MG63 (cell line): ENCODE measurements at regions not wholly inside any gene's neighbourhood (a gene's known extent, or its start where the extent isn't known, plus 50 kb on each side); places are given as distances from the start of the nearest gene placed in this dataset.
"Not testable (repeated sequence)": the region's sequence is repeated elsewhere in the genome, so short reads cannot be mapped to it uniquely, and the experiment has no call there.

Source experiments
- DNase-seq: peaks from one replicate; pipeline ENCODE4 v3.0.0-alpha.2; 2020
- H3K27me3 ChIP-seq: fragments of 250-450 bp; sonication (Bioruptor Pico); 2 replicates; pipeline ENCODE4 v1.5.1; 2020; ENCODE audit warnings: mild to moderate bottlenecking, moderate library complexity
- H3K36me3 ChIP-seq: fragments of 250-450 bp; sonication (Bioruptor Pico); 2 replicates; pipeline ENCODE4 v1.5.1; 2020; ENCODE audit warnings: mild to moderate bottlenecking, moderate library complexity
- H3K4me3 ChIP-seq: fragments of 250-450 bp; sonication (Bioruptor Pico); 2 replicates; pipeline ENCODE4 v1.5.1; 2020; ENCODE audit warnings: mild to moderate bottlenecking, moderate library complexity
- H3K9me3 ChIP-seq: fragments of 250-450 bp; sonication (Bioruptor Pico); 2 replicates; pipeline ENCODE4 v1.5.1; 2020; ENCODE audit warnings: mild to moderate bottlenecking, moderate library complexity

DNA sequence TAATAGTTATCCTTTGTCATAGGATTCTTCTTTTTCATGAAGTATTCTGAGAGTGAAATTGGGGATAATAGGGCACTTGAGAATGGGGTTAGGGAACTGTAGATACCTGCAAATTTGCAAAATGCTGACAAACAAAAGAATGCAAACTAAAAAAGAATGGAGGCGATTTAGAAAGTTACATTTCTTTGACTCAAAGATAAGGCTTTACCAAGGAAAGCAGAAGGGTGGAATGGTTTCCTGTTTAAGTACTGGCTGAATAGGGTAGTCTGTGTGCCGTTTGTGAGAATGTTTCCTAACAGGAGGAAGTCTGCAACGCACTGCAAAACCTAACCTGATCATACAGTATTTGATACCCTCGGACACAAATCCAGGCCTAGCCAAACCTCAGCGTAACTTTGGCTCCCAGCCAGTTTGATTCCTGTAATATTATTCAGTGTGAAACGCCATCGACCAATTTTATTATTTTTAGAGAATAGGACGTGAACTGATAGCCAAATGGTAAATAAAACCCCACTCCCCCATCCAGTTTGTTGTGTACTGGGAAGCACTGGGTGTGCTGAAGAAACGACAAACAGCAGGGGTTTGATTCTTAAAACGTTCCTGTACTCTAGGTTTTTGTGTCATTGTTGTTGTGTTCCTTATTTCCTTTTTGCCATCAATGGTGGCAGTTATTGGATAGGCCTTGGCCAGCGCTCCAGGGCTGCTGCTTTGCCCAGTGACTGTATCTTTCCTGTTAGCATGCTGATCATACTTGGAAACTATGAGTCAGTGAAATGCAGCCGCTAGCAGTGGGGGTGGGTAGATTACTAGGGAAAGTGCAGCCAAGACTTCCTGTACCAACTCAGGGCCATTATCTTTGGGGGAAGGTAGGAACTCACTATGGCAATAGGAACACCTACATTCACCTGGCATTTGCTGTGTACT, 148.0 kb upstream of the TBL1XR1 start:
- Histone ChIP-seq H3K4me3 (0 out of 2 replicates have a peak overlapping the region, but pooled peaks have one; percentile 2), H3K36me3 (no peaks in the 10 kb centered on the region), H3K27me3 (no peaks in the 10 kb centered on the region), H3K9me3 (no peaks in the 10 kb centered on the region)
- peak; percentile 96 for DNase-seq

DNA sequence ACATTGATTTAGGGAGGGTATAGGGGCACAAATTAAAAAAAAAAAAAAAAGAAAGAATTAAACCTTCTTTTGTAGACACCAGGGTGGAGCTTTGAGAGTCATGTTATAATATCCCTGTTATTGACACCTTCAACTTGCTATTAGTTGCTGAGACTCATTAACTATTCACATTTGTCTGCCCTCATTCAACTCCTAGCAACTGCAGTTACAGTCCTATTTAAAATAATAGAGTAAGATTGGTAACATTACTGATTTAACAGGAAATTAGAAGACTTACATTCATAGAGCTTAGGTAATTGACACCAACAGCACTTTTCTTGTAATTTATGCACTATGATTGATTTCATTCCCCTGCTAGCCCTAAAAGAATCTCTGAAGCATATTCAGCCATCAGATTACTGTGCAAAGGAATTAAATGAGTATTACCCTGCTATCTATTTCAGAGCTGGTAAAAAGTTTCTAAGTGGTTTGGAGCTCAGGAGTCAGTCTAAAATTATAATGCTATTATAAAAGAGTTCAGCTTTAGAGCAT, 148.8 kb upstream of the TBL1XR1 start:
- no peaks in the 10 kb centered on the region for H3K9me3 ChIP-seq
- no peak for DNase-seq
- H3K27me3 ChIP-seq: no peaks in the 10 kb centered on the region
- H3K36me3 ChIP-seq: no peaks in the 10 kb centered on the region
- H3K4me3 ChIP-seq: no peak overlapping the region

DNA sequence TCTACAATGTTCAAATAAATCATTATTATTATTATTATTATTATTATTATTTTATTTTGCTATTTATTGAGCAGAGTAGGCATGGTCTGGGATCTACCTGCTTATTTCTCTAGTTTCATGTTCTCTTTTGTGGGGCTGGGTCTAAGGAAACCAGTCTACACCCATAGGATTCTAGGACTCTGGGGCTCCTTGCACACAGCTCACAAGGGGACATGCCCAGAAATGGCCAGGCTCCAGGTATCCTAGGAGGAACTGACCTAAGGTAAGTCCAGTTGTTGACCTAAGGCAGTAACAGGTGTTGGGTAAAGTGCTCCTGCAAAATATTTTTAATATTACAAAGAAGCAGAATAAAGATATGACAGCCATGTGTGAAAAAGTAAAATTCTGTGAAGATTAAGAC, 149.6 kb upstream of the TBL1XR1 start:
- DNase-seq: no peak

DNA sequence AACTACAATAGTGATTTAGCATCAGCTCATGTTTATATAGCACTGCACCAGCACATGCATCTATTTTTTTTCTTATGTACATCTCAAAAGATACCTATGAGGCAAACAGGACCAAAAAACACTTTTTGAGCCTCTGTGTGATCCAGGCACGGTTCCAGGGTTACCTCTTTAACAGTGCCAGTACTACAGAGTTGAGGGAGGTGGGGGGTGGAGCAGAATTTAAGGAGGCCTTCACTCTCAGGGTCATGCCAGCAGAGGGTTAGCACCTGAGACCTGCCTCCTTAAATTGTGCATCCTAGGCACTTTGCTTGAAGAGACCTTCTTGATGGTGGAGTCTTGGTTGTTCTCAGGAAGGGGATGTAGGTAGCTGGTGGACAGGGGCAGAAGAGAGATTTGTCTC, 150.3 kb upstream of the TBL1XR1 start:
- Histone ChIP-seq H3K9me3 (no peaks in the 10 kb centered on the region), H3K4me3 (no peak overlapping the region), H3K27me3 (no peaks in the 10 kb centered on the region), H3K36me3 (no peaks in the 10 kb centered on the region)
- DNase-seq: no peak

More for the DNA sequence above, 149.6 kb upstream of the TBL1XR1 start:
- no peaks in the 10 kb centered on the region for H3K27me3 ChIP-seq
- H3K36me3 ChIP-seq: no peaks in the 10 kb centered on the region
- H3K4me3 ChIP-seq: no peak overlapping the region
- H3K9me3 ChIP-seq: no peaks in the 10 kb centered on the region

DNA sequence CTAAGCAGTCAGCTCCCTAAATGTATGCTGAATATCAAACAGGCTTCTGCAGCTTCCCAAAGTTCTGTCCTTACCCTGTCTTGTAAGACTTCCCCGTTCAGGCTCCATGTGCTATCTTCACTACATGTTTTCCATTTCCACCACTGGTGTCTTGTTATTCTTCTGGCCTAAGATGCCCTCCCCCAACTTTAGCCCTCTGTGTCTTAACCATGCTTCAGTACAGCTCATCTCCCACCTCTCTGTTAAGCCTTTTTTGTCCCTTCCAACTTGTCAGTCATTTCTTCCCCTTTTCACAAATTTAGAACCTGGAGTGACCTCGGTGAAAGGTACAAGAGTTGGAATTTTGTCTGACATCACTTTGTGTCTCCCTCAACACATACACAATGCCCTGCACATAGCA, 151.7 kb upstream of the TBL1XR1 start:
- no peak for DNase-seq
- H3K36me3 ChIP-seq: no peaks in the 10 kb centered on the region
- no peaks in the 10 kb centered on the region for H3K27me3 ChIP-seq
- H3K9me3 ChIP-seq: no peaks in the 10 kb centered on the region
- no peak overlapping the region for H3K4me3 ChIP-seq

DNA sequence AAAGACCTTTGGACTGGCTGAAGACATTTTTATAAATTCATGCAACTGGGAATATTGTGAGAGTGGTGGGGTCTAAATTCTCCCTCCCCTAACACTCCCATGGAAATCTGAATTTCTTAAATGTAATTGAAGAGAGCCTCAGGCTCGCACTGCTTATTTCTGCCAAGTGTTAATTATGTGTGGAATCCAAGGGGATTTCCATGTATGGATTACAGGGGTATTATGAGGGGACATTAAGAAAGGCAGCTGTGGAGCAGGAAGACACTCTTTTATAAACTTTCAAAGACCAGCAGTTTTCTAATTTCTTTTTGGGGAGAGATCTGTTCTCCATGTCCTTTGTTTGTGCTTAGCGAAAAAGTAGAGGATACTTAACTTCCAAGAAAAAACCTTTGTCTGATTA, 152.1 kb upstream of the TBL1XR1 start:
- H3K9me3 ChIP-seq: no peaks in the 10 kb centered on the region
- H3K4me3 ChIP-seq: no peak overlapping the region
- no peaks in the 10 kb centered on the region for H3K36me3 ChIP-seq
- no peaks in the 10 kb centered on the region for H3K27me3 ChIP-seq
- DNase-seq: no peak

DNA sequence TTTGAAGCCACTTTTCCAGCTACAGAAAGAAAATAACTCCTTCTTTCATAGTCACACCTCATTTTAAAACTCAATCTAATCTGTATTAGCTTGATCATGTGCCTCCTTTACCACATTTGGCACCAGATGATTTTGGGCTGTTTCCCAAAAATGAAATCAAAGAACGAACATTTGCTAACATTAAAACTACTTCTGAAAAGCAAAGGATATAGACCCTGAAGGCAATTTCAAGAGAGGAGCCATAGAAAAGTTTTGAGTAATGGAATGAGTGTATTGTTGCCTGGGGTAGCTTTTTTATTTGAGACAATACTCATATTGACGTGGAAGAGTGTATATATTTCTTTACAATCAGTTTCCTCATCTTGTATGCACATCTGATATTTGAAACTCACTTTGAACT, 152.8 kb upstream of the TBL1XR1 start:
- Histone ChIP-seq H3K27me3 (no peaks in the 10 kb centered on the region), H3K36me3 (no peaks in the 10 kb centered on the region), H3K4me3 (no peak overlapping the region), H3K9me3 (no peaks in the 10 kb centered on the region)
- DNase-seq: no peak

DNA sequence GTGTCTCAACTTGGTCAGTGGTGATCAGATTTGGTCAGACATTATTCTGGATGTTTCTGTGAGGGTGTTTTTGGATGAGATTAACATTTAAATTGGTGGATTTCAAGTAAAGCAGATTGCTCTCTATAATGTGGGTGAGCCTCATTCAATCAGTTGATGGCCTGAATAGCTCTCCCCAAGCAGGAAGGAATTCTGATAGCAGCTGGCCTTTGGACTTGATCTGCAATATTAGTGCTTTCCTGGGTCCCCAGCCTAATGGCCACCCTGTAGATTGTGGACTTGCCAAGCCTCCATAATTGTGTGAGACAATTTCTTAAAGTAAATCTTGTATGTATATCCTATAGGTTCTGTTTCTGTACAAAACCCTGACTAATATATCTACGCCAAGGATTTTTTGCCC, 153.9 kb upstream of the TBL1XR1 start:
- Histone ChIP-seq H3K36me3 (no peaks in the 10 kb centered on the region), H3K27me3 (no peaks in the 10 kb centered on the region), H3K9me3 (no peaks in the 10 kb centered on the region), H3K4me3 (no peak overlapping the region)
- no peak for DNase-seq

DNA sequence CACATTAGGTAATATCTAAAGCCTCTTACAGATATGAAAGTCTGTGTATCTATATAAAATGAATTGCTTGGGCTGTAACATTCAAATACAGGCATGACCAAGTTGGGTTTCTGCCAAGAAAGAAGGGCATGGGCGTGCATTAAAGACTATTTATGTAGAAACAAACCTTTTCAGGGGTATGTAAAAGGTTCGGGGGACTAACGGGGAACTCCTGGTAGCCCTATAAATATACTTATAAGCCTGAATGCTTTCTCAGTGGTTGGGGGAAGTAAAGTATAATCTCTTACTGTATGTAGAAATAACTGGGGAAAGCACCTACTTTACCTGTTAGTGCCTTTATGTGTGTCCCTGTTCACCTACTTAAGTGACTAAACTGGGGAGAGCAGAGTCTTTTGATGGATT, 154.5 kb upstream of the TBL1XR1 start:
- no peak for DNase-seq
- no peaks in the 10 kb centered on the region for H3K9me3 ChIP-seq
- H3K36me3 ChIP-seq: no peaks in the 10 kb centered on the region
- H3K27me3 ChIP-seq: no peaks in the 10 kb centered on the region
- H3K4me3 ChIP-seq: no peak overlapping the region

DNA sequence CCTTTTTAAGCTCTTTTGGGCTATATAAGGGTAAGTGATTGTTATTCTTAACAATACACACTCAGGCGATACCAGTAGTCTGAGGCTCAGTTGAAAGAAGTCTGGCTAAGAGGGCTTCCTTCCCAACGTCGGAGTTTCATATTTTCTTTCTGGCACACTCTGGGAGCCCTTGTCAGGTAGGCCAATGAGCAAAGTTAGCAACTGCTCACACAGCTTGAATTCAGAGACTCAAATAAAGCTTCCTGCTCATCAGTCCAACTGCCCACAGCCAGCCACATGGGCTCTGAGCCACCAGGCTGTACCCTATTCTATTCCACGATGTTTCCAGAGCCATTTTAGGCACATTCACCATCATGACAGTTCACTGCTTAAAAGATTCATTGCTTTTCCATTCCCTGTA, 155.1 kb upstream of the TBL1XR1 start:
- H3K9me3 ChIP-seq: no peaks in the 10 kb centered on the region
- H3K36me3 ChIP-seq: no peaks in the 10 kb centered on the region
- H3K4me3 ChIP-seq: no peak overlapping the region
- no peak for DNase-seq
- H3K27me3 ChIP-seq: no peaks in the 10 kb centered on the region

DNA sequence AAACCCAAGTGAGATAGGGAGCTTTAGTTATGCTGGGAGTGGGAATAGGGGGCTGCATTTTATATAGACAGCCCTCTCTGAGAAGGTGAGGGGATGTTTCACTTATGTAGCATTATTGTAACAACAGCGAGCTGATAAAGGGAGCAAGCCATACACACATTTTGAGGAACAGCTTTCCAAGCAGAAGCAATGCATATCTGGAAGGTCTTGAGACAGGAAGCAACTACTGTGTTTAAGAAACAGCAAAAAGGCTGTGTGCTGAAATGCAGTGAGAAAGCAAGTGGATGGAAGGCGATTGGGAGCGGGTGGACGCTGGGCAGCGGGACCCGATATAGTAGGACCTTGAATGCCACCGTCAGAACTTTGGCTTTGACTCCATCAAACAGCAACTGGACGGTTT, 155.9 kb upstream of the TBL1XR1 start:
- Histone ChIP-seq H3K4me3 (no peak overlapping the region), H3K9me3 (no peaks in the 10 kb centered on the region), H3K36me3 (no peaks in the 10 kb centered on the region), H3K27me3 (no peaks in the 10 kb centered on the region)
- DNase-seq: no peak

DNA sequence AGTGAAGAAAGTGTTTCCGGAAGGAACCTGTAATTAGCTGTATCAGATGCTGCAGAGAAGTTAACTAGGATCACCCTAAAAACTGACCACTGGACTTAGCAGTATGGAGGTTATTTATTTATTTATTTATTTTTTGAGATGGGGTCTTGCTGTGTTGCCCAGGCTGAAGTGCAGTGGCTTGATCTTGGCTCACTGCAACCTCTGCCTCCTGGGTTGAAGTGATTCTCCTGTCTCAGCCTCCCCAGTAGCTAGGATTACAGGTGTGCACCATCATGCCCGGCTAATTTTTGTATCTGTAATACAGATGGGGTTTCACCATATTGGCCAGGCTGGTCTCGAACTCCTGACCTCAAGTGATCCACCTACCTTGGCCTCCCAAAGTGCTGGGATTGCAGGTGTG, 156.6 kb upstream of the TBL1XR1 start:
- H3K36me3 ChIP-seq, H3K4me3 ChIP-seq, H3K9me3 ChIP-seq, H3K27me3 ChIP-seq, DNase-seq: not testable (repeated sequence)

DNA sequence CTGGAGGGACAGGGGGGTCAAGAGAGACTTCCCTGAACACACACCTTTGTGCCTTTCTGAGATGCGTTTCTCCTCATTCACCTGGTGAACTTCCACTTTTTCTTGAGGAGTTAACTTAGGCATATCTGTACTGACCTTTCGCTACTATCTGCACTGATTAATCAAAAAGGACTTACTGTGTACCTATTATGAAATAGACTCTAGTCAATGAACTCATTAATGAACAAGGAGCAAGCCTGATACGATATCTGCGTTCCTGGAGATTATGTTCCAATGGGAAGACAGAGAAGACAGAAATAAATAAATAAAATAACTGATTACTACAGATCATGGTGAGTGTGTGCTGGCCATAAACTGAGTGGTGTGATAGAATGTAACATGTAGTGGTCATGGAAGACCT, 157.2 kb upstream of the TBL1XR1 start:
- Histone ChIP-seq H3K9me3 (no peaks in the 10 kb centered on the region), H3K4me3 (no peak overlapping the region)
- no peak for DNase-seq

DNA sequence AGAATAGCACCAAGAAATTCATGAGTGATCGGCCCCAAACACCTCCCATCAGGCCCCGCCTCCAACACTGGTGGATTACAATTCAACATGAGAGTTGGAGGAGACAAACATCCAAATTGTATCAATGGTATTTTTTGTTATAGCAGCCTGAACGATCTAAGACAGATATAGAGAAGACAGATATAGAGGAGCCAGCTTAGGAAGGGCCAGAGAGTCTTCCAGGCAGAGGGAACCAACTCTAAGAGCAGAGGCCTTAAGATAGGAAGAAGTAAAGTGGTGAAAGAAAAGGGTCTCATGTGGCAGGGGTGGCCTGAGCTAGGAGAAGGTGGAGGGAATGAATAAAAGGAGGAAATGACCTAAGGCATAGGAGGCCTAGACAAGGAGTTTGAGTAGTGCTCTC, 158.8 kb upstream of the TBL1XR1 start:
- Histone ChIP-seq H3K27me3 (no peaks in the 10 kb centered on the region), H3K36me3 (no peaks in the 10 kb centered on the region)
- DNase-seq: no peak

More for the DNA sequence above, 157.2 kb upstream of the TBL1XR1 start:
- H3K27me3 ChIP-seq: no peaks in the 10 kb centered on the region
- no peaks in the 10 kb centered on the region for H3K36me3 ChIP-seq

DNA sequence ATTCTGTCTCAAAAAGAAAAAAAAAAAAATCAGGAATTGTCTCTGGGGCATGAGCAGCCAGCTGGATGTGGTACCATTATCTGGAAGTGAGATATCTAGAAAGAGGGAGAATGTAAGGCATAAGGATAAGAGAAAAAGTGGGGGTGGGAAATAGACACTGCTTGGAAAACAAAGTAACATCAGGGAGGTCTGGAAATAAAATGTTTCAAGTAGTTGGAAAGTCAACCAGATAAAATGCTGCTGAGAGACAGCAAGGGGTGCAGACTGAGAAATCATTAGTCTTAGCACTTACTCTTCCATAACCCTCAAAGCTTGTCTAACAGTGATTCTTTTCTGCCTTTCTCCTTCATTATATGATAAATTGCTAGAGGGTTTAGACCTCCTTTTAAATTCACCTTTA, 159.7 kb upstream of the TBL1XR1 start:
- Histone ChIP-seq H3K36me3 (no peaks in the 10 kb centered on the region), H3K4me3 (no peak overlapping the region), H3K27me3 (no peaks in the 10 kb centered on the region), H3K9me3 (no peaks in the 10 kb centered on the region)
- DNase-seq: no peak

More for the DNA sequence above, 158.8 kb upstream of the TBL1XR1 start:
- Histone ChIP-seq H3K9me3 (no peaks in the 10 kb centered on the region), H3K4me3 (no peak overlapping the region)

DNA sequence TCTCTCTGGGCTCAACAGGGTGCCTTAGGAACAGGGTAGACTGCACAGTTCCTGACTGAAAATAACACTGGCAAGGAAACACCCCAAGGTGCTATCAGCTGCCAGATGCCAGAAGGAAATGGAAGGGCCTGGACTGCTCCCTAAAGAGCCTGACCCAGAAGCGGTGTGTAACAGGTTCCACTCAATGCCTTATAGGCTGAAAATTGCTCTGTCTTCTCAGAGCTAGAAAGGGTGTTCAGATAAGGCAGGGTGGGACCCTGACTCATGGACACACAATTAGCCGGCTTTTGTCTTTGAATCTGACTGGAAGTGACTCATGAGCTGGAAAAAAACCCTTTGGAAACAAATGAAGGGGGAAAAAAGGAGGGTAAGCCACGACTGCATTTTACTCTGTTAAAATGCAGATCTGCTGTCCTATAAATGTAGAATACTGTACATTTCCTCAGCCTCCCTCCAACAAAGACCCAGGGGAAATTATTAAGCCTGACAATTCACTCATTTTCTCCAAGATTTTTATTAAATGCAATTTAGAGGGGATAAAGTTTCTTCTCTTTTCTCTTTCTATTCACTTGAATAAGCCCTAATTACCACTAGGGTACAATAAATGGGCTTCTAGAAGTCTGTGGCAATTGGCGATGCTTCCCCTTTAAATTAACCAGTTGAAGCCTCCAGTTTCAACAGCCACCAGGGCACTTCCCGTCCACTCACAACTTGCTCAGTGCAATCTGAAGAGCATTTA, 160.2 kb upstream of the TBL1XR1 start:
- Histone ChIP-seq H3K27me3 (no peaks in the 10 kb centered on the region), H3K36me3 (no peaks in the 10 kb centered on the region), H3K4me3 (no peak overlapping the region), H3K9me3 (no peaks in the 10 kb centered on the region)
- peak; percentile 87 for DNase-seq

DNA sequence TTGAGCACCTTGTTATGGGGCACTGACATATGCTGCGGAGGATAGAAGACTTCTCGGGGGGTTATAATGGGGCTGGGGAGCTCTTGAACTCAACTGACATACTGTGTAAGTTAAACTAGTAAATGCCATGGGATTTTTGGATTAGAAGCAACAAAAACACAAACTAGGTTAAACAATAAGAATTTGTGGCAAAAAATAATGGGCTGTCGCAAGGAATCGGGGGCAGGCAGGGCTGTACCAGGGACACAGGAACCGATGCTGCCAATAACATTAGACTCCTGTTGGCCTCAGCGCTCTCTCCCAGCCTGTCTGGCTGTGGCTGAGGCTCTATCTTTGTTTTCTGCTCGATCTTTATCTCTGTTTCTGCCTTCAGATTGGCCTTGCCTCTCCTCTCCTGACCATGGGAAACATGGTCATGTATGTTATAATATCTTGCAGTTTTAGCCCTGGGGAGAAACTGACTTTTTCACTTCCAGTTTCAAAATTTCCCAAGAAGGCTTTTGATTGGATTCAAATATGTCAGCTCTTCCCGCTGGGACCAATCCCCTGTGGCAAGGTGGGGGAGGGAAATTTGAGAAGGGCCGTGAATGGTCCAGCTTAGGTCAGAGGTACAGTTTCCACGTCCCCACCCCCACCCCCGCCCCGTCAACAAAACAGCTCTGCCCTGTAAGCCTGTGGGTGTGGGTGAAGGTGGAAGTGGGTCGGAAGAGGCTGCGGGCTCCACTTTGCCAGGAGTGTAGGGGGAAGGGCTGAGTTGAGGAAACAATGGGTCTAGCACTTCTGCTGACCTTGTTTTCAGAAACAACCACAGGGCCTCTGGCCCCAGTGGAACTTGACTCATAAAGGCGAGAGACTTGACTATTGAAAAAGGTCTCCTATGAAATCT, 161.1 kb upstream of the TBL1XR1 start:
- H3K9me3 ChIP-seq: no peaks in the 10 kb centered on the region
- H3K4me3 ChIP-seq: no peak overlapping the region; the same call in 1 of the 2 replicates
- H3K36me3 ChIP-seq: no peaks in the 10 kb centered on the region
- DNase-seq: peak; percentile 84
- no peaks in the 10 kb centered on the region for H3K27me3 ChIP-seq
